ENCODE measurements at regions not wholly inside any gene's neighbourhood (a gene's known extent, or its start where the extent isn't known, plus 50 kb on each side); places are given as distances from the start of the nearest gene placed in this dataset.

DNA sequence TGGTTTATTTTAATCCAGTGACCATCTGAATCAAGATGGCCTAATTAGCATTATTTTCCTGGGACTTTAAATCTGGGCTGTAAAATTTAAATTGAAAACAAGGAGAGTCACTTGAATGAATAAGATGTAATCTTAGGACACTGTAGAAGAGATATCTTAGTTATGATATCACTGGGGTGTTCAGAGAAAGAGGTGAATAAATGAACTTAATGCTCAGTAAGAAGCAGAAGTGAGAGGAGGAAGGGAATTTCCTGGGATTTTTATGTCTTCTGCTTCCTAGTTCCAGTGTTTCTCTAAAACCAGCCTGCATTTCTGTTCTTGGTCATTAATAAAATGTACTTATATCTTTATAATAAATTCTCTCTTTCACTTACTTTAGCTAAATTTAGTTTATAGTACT, 136.8 kb upstream of the PTPRK start:
- ATAC-seq, result no peak

DNA sequence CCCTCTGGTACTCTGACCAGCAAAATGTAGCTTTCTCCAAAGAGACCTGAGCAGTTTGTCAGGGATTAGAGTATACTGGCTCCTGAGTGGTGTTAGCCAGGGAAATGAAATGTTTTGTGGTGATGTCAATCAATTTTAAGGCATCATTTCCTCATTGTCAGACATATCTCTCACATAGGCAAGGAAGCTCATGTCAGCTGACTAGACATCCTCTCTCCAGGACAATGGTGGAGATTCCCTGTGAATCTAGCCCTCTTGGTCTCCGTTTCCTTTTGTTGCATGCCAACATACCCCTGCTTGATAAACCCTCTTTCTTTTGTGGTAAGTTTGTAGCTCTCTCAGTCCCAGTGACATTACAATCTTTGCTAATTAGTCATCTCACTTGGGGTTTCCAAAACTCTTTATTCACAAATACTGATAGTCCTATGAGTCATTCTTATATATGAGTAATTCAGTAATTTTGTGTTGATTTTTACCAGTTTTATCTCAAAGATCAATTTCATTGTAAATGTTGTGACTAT, 135.6 kb upstream of the PTPRK start:
- TF ChIP-seq ZNF565 (CRISPR knock-in tag; conservative IDR thresholded peaks at IDR 0.05; ENCODE audit: low read depth) (no peak), ESRRG (CRISPR knock-in tag; IDR thresholded peaks at IDR 0.05) (no peak), GLIS3 (CRISPR knock-in tag; IDR thresholded peaks at IDR 0.05) (no peak), ISL1 (CRISPR knock-in tag; IDR thresholded peaks at IDR 0.05) (no peak)
- peak; percentile 84 for ATAC-seq

More for the DNA sequence above, 136.8 kb upstream of the PTPRK start:
- TF ChIP-seq, protein P1, sequence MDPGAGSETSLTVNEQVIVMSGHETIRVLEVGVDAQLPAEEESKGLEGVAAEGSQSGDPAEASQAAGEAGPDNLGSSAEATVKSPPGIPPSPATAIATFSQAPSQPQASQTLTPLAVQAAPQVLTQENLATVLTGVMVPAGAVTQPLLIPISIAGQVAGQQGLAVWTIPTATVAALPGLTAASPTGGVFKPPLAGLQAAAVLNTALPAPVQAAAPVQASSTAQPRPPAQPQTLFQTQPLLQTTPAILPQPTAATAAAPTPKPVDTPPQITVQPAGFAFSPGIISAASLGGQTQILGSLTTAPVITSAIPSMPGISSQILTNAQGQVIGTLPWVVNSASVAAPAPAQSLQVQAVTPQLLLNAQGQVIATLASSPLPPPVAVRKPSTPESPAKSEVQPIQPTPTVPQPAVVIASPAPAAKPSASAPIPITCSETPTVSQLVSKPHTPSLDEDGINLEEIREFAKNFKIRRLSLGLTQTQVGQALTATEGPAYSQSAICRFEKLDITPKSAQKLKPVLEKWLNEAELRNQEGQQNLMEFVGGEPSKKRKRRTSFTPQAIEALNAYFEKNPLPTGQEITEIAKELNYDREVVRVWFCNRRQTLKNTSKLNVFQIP (CRISPR knock-in tag; IDR thresholded peaks at IDR 0.05; ENCODE audit: borderline replicate concordance, low read depth), result no peak
- TF ChIP-seq, protein P2, sequence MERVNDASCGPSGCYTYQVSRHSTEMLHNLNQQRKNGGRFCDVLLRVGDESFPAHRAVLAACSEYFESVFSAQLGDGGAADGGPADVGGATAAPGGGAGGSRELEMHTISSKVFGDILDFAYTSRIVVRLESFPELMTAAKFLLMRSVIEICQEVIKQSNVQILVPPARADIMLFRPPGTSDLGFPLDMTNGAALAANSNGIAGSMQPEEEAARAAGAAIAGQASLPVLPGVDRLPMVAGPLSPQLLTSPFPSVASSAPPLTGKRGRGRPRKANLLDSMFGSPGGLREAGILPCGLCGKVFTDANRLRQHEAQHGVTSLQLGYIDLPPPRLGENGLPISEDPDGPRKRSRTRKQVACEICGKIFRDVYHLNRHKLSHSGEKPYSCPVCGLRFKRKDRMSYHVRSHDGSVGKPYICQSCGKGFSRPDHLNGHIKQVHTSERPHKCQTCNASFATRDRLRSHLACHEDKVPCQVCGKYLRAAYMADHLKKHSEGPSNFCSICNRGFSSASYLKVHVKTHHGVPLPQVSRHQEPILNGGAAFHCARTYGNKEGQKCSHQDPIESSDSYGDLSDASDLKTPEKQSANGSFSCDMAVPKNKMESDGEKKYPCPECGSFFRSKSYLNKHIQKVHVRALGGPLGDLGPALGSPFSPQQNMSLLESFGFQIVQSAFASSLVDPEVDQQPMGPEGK (CRISPR knock-in tag; IDR thresholded peaks at IDR 0.05; ENCODE audit: borderline replicate concordance), result no peak
- TF ChIP-seq ISL1 (CRISPR knock-in tag; IDR thresholded peaks at IDR 0.05) (no peak), BACH2 (CRISPR knock-in tag; IDR thresholded peaks at IDR 0.05; ENCODE audit: borderline replicate concordance) (no peak), TOX (CRISPR knock-in tag; IDR thresholded peaks at IDR 0.05; ENCODE audit: borderline replicate concordance) (no peak), ZC3H10 (CRISPR knock-in tag; IDR thresholded peaks at IDR 0.05) (no peak), PPARA (CRISPR knock-in tag; IDR thresholded peaks at IDR 0.05; ENCODE audit: borderline replicate concordance) (no peak), ZFP30 (CRISPR knock-in tag; IDR thresholded peaks at IDR 0.05) (no peak), CSDC2 (CRISPR knock-in tag; IDR thresholded peaks at IDR 0.05) (no peak), OSR1 (CRISPR knock-in tag; IDR thresholded peaks at IDR 0.05) (no peak), ESRRG (CRISPR knock-in tag; IDR thresholded peaks at IDR 0.05) (no peak), ZFP3 (CRISPR knock-in tag; IDR thresholded peaks at IDR 0.05) (no peak)

DNA sequence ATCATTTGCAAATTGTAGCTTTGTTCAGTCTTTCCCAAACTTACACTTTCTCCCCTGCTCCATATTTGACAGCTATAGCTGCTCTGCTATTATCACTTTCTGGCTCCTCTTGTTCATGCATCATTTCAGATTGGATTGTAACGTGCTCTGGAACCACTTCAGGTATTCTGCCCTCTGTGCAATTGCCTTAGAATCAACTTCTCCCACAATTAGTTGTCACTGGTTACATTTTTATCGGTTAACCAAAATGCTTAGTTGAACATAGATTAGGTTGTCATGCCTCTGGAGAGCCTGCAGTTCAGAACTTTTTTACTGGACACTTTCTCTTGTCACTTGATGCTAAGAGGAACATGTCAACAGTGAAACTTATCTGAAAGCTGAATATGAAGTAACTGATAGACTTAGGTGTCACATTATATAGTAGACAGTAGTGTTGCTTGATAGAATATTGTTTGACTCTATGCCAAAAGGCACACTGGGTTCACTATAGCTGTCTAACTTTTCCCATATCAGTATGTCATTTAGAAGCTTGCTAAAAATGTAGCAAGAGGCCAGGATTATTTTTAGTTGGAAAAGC, 127.7 kb upstream of the PTPRK start:
- ATAC-seq, result no peak
- TF ChIP-seq ZC3H10 (CRISPR knock-in tag; IDR thresholded peaks at IDR 0.05) (no peak), OSR1 (CRISPR knock-in tag; IDR thresholded peaks at IDR 0.05) (no peak), PPARA (CRISPR knock-in tag; IDR thresholded peaks at IDR 0.05; ENCODE audit: borderline replicate concordance) (no peak)

DNA sequence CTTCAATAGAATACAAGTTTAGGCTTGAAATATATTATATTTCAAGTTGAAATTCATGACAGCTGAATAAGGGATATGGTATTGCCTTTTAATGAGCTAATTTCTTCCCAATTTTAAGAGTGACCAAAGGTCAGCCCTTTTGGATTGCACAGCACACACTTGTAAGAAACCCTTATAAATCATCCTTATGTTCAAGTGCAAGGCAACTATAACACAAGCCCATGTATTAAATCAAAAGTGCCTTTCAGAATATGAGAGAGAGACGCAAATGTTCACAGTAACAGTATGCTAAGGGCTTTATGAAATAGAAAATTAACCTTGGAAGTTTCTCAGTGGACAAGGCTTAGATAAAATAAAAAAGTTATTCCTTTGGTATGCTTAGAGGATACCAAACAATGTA, 121.7 kb upstream of the PTPRK start:
- TF ChIP-seq, protein P1 (CRISPR knock-in tag; IDR thresholded peaks at IDR 0.05; ENCODE audit: borderline replicate concordance, low read depth), result no peak
- no peak for TF ChIP-seq ZFP3 (CRISPR knock-in tag; IDR thresholded peaks at IDR 0.05)
- TF ChIP-seq ISL1 (CRISPR knock-in tag; IDR thresholded peaks at IDR 0.05), result no peak
- TF ChIP-seq ZFP30 (CRISPR knock-in tag; IDR thresholded peaks at IDR 0.05), result no peak
- no peak for TF ChIP-seq ESRRG (CRISPR knock-in tag; IDR thresholded peaks at IDR 0.05)
- TF ChIP-seq GLIS3 (CRISPR knock-in tag; IDR thresholded peaks at IDR 0.05), result no peak
- no peak for TF ChIP-seq BACH2 (CRISPR knock-in tag; IDR thresholded peaks at IDR 0.05; ENCODE audit: borderline replicate concordance)
- no peak for TF ChIP-seq PPARA (CRISPR knock-in tag; IDR thresholded peaks at IDR 0.05; ENCODE audit: borderline replicate concordance)
- no peak for TF ChIP-seq TSHZ2 (CRISPR knock-in tag; IDR thresholded peaks at IDR 0.05)
- TF ChIP-seq SNAI2 (CRISPR knock-in tag; IDR thresholded peaks at IDR 0.05), result no peak
- no peak for TF ChIP-seq CSRNP3 (CRISPR knock-in tag; IDR thresholded peaks at IDR 0.05)
- TF ChIP-seq CREB5 (CRISPR knock-in tag; IDR thresholded peaks at IDR 0.05; ENCODE audit: low read depth), result no peak
- TF ChIP-seq ZC3H10 (CRISPR knock-in tag; IDR thresholded peaks at IDR 0.05), result no peak
- ATAC-seq, result no peak

All from SK-N-SH treated with all-trans-retinoic acid at 6 μM for 48 hours (cell line).